ENCODE measurements at regions not wholly inside any gene's neighbourhood (a gene's known extent, or its start where the extent isn't known, plus 50 kb on each side); places are given as distances from the start of the nearest gene placed in this dataset.

- DNase-seq (ENCODE audit: low spot score) = no peak
These were observed 2055.2 kb downstream of the MAT2B start for GRCh38 chr5:165560648-165561047.

GRCh38 chr5:165565911-165566310, 2060.5 kb downstream of the MAT2B start:
- no peak for DNase-seq (ENCODE audit: low spot score)

DNA sequence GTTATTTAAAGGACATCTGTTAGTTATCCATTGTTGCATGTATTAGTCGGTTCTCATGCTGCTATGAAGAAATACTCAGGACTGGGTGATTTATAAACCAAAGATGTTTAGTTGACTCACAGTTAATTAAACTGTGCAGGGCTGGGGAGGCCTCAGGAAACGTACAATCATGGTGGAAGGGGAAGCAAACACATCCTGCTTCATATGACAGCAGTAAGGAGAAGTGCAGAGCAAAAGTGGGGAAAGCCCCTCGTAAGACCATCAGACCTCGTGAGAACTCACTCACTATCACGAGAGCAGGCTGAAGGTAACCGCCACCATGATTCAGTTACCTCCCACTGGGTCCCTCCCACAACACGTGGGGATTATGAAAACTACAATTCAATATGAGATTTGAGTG, 2064.1 kb downstream of the MAT2B start:
- DNase-seq (ENCODE audit: low spot score) = no peak

DNA sequence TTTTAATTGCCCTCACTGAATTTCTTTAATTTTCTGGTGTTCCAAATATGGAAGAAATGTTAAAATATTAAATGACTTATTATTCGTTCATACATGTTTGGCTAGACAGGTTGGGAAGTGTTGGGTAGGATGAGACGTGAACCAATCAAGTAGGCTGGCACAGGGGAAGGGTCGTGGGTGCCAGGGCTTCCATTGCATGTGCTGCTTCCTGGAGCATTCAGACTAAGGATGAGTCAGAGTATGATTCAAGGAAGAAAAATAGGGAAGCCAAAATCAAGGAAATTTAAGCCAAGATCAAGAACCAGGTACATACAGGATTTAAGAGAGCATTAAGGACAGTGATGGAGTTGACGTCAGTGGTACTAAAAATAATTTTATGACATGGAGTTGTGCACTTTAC, 2068.0 kb downstream of the MAT2B start:
- no peak for DNase-seq (ENCODE audit: low spot score)

- DNase-seq (ENCODE audit: low spot score) = no peak
These were observed 2068.7 kb downstream of the MAT2B start for GRCh38 chr5:165574100-165574499.

- DNase-seq (ENCODE audit: low spot score) = no peak
These were observed 2071.4 kb downstream of the MAT2B start for GRCh38 chr5:165576678-165577275.

DNA sequence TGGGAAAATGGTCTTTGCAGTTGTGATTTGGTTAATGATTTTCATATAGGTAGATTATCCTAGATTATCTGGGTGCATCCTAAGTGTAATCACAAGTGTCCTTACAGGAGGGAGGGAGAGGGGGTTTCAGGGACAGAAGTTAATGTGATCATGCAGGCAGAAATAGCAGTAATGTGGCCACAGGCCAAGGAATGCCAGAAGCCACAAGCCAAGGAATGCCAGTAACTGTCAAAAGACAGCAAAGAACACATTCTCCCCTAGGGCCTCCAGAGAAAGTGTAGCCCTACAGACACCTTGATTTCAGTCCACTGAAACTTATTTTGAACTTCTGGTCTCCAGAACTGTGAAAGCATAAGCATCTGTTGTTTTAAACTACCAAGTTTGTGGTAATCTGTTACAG, 2074.5 kb downstream of the MAT2B start:
- no peak for DNase-seq (ENCODE audit: low spot score)

- no peak for DNase-seq (ENCODE audit: low spot score)
These were observed 2089.3 kb downstream of the MAT2B start for GRCh38 chr5:165594693-165595092.

DNA sequence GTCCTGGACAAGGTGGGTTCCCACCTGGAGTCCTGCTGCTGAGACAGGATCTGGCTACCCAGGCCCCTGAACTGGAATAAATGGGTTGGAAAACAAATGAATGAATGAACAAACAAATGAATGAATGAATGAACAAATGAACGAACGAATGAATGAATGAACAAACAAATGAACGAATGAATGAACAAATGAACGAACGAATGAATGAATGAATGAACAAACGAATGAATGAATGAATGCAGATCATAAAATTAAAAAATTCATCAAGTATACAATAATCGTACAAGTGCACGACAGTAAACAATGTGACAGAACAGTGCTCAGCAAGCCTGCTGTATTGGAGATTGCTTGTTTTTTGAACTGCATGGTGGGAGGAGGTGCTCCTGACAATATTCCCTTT, 2097.1 kb downstream of the MAT2B start:
- DNase-seq (ENCODE audit: low spot score) = no peak

- no peak for DNase-seq (ENCODE audit: low spot score)
These were observed 2101.6 kb downstream of the MAT2B start for GRCh38 chr5:165607026-165607425.

GRCh38 chr5:165609871-165610270, 2104.5 kb downstream of the MAT2B start:
- DNase-seq (ENCODE audit: low spot score) = no peak

DNA sequence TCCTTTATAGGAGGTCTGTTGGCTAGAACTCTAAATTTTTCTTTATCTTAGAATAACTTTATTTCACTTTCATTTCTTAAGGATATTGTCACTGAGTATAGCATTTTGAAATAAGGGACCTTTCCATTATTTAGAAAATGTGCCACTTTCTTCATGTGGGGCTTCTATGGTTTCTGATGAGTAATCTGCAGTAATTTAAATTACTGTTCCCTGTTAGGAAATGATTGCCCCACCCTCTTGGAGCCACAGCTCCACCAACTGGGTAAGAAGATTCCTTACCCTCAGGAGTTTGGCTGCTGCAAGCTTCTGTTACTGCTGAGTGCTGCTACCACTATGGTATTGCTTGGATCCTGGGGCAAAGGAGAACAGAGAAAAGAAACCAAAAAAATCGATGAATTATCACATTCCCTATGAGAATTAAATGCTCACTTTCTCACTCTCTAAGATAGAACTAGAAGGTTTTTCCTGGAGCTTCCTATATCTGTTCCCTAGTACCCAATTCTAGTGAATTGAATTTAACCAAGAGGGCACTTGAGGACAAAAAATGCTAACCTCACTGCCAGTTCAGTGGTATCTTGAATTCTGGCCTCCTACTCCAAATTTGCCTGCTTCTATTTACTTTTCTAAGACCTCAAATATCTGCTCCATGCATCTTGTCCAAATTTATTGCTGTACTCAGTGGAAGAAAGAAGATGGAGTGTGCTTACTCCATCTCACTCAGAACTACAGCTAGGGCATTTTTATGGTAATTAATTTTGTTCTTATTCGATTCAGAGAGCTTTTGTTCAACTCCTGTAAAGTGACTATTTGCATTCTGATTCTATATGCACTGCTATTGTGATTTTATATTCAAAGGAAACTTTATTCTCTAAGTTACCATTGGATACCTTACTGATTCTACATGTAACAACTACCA, 2111.3 kb downstream of the MAT2B start:
- no peak for DNase-seq (ENCODE audit: low spot score)

- no peak for DNase-seq (ENCODE audit: low spot score)
These were observed 2112.1 kb downstream of the MAT2B start for GRCh38 chr5:165617491-165617890.

GRCh38 chr5:165620394-165620793, 2115.0 kb downstream of the MAT2B start:
- no peak for DNase-seq (ENCODE audit: low spot score)

DNA sequence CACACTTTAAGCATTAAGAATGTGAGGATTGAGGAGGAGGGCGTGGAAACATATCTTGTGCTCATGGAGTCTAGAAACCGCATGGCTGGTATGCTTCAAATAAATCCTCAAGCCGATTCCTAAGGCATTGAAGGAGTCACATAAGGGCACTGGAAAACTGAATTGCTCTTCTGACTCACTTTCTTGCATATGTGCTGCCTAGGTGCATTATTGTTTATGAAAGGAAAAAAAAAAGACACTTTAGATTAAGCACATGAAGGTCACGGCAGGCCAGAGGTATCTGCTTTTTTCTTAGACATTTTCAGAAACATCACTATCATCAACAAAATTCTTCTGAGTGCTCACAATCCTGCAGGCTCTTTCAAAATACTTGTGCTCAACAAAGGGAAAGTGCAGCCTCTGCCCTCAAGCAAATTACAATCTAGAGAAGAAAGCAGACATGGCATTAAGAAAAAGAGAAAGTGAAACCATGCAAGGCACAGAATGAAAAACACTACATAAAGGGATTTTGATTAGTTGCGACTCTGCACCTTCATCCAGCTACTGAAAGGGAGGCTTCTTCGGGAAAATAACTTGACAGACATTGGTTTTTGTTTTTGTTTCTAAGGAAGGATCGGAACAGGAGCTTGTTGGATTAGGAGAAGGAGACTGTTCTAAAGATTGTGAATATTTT, 2117.6 kb downstream of the MAT2B start:
- DNase-seq (ENCODE audit: low spot score) = no peak

DNA sequence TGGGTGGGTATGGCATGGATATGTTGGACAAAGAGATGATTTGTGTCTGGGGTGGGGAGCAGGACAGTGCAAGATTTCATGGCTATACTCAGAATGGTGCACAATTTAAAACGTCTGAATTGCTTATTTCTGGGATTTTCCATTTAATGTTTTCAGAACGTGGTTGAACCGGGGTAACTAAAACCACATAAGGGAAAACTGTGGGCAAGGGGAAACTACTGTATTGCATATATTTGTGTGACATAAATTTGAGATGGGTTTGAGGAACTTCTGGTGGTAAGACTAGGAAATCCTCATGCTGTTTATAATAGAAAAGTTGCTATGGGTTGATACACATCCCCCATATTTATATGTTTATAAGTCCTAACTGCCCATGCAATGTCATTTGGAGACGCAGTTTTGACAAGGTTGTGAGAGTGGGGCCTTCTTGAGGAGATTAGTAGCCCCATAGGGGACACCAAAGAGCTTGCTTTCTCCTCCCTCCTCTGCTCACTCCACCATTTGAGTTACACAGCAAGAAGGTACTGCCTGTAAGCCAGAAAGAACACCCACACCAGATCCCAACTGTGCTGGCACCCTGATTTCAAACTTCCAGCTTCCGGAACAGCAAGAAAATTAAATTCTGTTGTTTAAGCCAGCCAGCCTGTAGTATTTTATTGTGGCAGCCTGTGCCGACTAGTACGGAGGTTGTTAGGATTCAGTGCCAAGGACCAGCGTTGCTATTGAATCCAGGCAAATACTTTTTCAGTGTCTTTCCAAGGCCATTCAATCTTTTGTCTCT, 2118.9 kb downstream of the MAT2B start:
- no peak for DNase-seq (ENCODE audit: low spot score)

- no peak for DNase-seq (ENCODE audit: low spot score)
These were observed 2120.7 kb downstream of the MAT2B start for GRCh38 chr5:165626161-165626560.

DNA sequence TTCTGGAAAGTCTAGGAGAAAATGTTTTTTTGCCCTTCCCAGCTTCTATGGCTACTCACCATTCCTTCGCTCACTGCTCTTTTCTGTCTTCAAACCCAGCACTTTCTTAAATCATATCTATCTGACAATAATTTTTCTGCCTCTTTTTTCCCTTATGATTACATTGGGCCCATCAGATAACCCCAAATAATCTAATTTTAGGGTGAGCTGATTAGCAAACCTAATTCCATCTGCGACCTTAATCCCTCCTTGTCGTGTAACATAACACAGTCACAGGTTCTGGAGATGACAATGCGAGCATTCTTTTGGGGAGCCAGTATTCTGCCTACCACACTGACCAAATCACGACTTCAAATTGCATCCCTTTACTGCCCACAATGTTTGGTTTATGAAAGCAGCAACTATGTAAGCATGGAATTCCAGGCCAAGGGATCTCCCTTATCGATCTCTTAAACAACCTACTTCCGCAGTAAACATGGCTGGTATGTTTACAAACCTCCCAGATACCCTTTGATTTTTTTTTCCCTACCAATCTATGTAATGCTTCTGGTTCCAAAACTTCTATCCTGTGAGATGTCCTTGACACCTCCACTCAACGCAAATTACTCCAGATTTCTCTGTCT, 2122.2 kb downstream of the MAT2B start:
- DNase-seq (ENCODE audit: low spot score) = no peak

DNA sequence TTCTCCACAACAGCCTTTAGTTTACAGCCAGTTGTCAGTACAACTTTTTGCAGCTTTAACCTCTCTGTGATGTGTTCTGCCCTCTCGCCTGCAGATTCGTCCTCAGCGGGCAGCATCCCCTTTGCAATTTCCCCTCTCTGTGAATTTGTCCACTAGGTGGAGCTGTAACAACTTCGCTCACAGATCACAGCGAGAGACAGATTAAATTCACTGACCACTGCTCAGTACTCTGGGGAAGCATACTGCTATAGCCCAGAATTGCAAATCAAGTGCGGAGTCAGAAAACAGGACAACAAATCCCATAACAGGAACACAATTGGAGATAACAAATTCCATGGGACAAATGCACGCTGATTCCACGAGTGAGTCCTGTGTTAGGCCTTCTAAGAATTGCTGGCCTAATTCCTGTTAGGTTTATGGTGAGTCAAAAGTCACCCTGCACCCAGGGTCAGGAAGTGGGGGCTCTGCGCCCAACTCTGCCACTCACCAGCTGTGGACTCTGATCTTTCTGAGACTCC, 2124.9 kb downstream of the MAT2B start:
- DNase-seq (ENCODE audit: low spot score) = no peak

- no peak for DNase-seq (ENCODE audit: low spot score)
These were observed 2125.8 kb downstream of the MAT2B start for GRCh38 chr5:165631235-165631634.

DNA sequence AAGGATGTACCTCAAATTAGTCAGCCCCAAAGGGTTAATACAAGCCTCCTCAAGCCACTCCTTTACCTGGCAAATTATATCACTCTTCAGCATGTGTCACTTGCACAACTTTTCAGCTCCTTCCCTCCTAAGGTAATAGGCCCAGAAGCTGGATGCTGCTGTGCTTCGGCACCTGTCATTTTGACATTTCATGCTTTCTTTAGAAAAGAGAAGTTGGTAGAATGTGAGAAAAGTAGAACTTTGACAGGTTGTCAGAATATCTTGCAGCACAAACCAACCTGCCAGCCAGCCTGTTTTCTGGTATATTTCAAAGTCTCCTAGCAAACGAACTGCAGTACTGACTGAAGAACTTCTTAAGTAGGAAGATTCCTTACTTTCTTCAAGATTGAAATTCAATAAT, 2136.9 kb downstream of the MAT2B start:
- no peak for DNase-seq (ENCODE audit: low spot score)
